ENCODE measurements at regions not wholly inside any gene's neighbourhood (a gene's known extent, or its start where the extent isn't known, plus 50 kb on each side); places are given as distances from the start of the nearest gene placed in this dataset.

DNA sequence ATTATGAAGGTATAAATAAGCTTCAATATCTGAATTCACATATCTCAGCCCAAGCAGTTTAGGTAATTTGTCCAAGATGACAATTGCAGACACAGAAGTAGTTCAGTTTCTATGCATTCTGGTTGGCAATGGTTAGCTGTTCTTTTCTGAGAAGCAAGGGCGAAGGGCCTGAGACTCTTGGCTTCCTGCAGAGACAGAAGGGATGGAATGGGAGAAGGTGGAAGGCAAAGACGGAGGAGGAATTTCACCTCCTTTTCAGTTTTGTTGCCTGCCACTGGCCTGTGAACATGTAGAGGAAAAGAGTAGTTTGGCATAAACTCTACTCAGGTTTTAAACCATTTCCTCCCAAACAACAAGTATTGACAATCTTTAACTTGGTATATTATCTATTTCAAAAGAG, 180.7 kb upstream of the HS3ST5 start:
- TF ChIP-seq, protein P1, sequence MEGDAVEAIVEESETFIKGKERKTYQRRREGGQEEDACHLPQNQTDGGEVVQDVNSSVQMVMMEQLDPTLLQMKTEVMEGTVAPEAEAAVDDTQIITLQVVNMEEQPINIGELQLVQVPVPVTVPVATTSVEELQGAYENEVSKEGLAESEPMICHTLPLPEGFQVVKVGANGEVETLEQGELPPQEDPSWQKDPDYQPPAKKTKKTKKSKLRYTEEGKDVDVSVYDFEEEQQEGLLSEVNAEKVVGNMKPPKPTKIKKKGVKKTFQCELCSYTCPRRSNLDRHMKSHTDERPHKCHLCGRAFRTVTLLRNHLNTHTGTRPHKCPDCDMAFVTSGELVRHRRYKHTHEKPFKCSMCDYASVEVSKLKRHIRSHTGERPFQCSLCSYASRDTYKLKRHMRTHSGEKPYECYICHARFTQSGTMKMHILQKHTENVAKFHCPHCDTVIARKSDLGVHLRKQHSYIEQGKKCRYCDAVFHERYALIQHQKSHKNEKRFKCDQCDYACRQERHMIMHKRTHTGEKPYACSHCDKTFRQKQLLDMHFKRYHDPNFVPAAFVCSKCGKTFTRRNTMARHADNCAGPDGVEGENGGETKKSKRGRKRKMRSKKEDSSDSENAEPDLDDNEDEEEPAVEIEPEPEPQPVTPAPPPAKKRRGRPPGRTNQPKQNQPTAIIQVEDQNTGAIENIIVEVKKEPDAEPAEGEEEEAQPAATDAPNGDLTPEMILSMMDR (IDR thresholded peaks at IDR 0.05): no peak
- TF ChIP-seq, protein P2, sequence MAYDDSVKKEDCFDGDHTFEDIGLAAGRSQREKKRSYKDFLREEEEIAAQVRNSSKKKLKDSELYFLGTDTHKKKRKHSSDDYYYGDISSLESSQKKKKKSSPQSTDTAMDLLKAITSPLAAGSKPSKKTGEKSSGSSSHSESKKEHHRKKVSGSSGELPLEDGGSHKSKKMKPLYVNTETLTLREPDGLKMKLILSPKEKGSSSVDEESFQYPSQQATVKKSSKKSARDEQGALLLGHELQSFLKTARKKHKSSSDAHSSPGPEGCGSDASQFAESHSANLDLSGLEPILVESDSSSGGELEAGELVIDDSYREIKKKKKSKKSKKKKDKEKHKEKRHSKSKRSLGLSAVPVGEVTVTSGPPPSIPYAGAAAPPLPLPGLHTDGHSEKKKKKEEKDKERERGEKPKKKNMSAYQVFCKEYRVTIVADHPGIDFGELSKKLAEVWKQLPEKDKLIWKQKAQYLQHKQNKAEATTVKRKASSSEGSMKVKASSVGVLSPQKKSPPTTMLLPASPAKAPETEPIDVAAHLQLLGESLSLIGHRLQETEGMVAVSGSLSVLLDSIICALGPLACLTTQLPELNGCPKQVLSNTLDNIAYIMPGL (CRISPR knock-in tag; IDR thresholded peaks at IDR 0.05): no peak
- TF ChIP-seq ZNF219 (CRISPR knock-in tag; IDR thresholded peaks at IDR 0.05; ENCODE audit: borderline replicate concordance) (no peak), CREB1 (CRISPR knock-in tag; IDR thresholded peaks at IDR 0.05) (no peak), JUN (CRISPR knock-in tag; IDR thresholded peaks at IDR 0.05) (no peak)
